GM06990 (cell line): ENCODE measurements at regions not wholly inside any gene's neighbourhood (a gene's known extent, or its start where the extent isn't known, plus 50 kb on each side); places are given as distances from the start of the nearest gene placed in this dataset.

Source experiments
- DNase-seq: peaks from one replicate; pipeline ENCODE4 v3.0.0-alpha.2; 2011; ENCODE audit not compliant: insufficient read length; ENCODE audit errors: extremely low read depth
- H3K27me3 ChIP-seq: replicated peaks from 2 replicates; pipeline ENCODE4 v1.6.0; 2011; ENCODE audit warnings: low read length; ENCODE audit not compliant: control insufficient read depth, insufficient read depth
- H3K36me3 ChIP-seq: 2 replicates; pipeline ENCODE4 v1.5.1; 2011; ENCODE audit warnings: low read length; ENCODE audit not compliant: control insufficient read depth, insufficient read depth
- H3K4me3 ChIP-seq: replicated peaks from 2 replicates; pipeline ENCODE4 v1.5.1; 2011; ENCODE audit warnings: low read depth, mild to moderate bottlenecking, control low read depth, low read length
- TF ChIP-seq, protein P1 (sequence below): IDR thresholded peaks from 2 replicates; pipeline ENCODE4 v1.5.1; 2011; ENCODE audit warnings: low read length, control low read depth, mild to moderate bottlenecking, inconsistent platforms; ENCODE audit not compliant: insufficient read depth, poor library complexity, severe bottlenecking

DNA sequence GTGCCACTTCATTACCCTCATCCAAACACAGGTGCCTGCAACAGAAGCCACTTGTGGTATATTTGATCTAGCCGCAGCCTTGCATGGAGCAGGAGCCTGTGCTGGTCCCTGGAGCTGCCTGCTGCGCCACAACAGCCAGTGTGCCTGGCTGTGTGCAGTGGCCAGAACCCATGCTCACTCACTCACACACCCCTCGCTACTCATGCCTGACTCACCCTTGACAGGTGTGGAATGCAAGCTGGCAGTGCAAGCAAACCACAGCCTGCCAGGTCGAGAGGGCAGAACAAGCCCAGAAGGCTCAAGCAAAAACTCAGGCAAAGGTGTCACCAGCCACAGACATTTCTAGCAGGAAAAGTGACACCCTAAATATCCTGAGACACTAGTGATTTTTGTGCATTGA, 1510.9 kb downstream of the KCNT2 start:
- TF ChIP-seq, protein P1, sequence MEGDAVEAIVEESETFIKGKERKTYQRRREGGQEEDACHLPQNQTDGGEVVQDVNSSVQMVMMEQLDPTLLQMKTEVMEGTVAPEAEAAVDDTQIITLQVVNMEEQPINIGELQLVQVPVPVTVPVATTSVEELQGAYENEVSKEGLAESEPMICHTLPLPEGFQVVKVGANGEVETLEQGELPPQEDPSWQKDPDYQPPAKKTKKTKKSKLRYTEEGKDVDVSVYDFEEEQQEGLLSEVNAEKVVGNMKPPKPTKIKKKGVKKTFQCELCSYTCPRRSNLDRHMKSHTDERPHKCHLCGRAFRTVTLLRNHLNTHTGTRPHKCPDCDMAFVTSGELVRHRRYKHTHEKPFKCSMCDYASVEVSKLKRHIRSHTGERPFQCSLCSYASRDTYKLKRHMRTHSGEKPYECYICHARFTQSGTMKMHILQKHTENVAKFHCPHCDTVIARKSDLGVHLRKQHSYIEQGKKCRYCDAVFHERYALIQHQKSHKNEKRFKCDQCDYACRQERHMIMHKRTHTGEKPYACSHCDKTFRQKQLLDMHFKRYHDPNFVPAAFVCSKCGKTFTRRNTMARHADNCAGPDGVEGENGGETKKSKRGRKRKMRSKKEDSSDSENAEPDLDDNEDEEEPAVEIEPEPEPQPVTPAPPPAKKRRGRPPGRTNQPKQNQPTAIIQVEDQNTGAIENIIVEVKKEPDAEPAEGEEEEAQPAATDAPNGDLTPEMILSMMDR = no peak
- no peak for DNase-seq
- no peak overlapping the region for H3K4me3 ChIP-seq
- H3K27me3 ChIP-seq = no peaks in the 10 kb centered on the region
- H3K36me3 ChIP-seq = no peaks in the 10 kb centered on the region

DNA sequence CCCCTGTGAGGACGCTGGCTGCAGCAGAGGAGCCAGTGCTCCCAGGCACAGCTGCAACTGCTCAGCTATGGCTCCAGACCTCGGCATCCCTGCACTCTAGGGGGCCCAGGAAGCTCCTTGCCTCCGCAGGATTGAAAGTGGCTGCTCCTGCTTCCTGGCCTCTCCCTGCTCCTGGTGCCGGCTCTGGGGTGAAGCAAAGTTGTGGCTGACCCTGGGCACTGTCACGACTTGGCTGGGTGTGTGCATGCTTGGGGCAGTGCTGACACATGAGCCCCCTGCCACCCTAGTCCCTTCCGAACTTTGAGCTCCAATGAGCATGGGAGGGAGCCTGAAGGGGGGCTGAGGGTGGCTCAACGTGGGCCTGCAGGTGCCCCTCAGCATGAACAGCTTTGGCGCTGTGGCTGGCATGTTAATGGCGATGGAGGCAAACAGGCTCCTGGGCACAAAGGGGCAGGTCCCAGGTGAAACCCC, 1512.2 kb downstream of the KCNT2 start:
- H3K27me3 ChIP-seq = no peaks in the 10 kb centered on the region
- DNase-seq = no peak
- no peak overlapping the region for H3K4me3 ChIP-seq
- H3K36me3 ChIP-seq = no peaks in the 10 kb centered on the region
- TF ChIP-seq, protein P1 = no peak

DNA sequence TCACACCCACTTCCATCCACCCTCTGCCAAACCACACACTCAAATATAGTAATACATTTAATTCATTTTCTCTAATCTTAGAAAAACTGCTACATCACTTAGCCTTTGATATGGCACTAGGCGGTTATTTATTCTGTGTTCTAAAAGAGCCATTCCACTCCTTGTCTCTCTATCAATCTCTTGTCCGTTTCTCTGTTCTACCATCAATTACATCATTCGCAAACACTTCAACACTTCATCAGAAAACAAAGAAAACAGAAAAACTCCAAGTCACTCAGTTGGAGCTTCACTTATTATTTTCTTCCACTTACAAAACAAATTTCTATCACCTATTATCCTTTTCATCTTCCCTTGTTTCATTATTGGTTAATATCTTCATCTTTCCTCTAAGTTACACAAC, 1523.0 kb downstream of the KCNT2 start:
- no peak for DNase-seq
- H3K4me3 ChIP-seq = no peak overlapping the region

DNA sequence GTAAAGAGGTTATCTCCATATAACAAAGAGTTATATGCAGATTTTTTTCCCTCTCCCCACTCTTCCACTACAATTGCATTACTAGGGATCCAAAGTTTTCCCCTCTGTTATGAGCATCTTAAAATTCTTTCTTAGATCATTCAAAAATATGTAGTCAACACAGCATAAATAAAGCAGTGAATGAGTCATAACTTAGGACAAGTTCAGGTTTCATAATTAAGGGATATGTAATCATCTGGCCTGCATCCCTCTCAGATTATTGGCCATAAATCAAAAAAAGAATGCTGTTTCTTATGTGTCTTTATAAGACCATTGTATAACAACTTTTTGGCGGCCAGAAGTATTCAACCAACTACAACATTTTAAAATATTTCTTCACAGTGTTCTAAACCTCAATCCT, 1526.1 kb downstream of the KCNT2 start:
- no peak for DNase-seq
- H3K4me3 ChIP-seq = no peak overlapping the region

More for the DNA sequence above, 1523.0 kb downstream of the KCNT2 start:
- TF ChIP-seq, protein P1 = no peak
- H3K27me3 ChIP-seq = no peaks in the 10 kb centered on the region
- H3K36me3 ChIP-seq = no peaks in the 10 kb centered on the region

DNA sequence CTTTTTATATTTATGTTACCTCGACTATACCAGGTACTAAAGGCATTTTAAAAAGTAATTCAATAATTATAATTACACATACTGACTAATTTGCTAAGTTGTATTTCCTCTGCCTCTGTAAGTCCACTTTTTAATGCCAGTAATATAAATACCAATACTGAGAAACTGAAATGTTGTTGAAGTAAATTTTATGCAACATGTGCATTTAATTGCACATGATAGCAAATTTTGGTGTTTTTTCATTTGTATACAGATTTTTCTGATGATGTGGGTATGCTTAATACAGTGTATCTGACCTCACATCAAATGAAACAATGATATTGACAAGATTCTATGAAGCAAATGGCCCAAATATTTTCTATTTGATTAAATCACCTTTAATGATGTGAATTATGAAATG, 1531.6 kb downstream of the KCNT2 start:
- Histone ChIP-seq H3K27me3 (no peaks in the 10 kb centered on the region), H3K4me3 (no peak overlapping the region), H3K36me3 (no peaks in the 10 kb centered on the region)
- TF ChIP-seq, protein P1 = no peak
- no peak for DNase-seq

More for the DNA sequence above, 1526.1 kb downstream of the KCNT2 start:
- TF ChIP-seq, protein P1 = no peak
- Histone ChIP-seq H3K36me3 (no peaks in the 10 kb centered on the region), H3K27me3 (no peaks in the 10 kb centered on the region)

DNA sequence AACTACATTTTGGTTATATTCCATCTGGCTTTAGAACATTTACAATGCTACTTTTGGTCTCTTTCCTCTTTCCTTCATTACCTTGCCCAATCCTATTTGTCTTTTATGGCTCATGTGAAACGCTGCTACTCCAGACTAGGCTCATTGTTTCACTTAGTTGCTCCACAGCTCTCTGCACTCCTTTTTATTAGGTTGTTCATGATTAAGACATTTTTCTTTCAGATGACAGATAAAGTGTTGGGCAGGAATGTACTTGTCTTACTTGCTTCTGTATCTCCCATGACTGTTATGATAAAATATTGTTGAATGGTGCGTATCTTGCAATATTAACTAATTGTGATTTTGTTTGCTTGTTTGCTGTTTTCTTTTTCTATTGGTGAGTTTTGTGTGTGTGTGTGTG, 1532.3 kb downstream of the KCNT2 start:
- TF ChIP-seq, protein P1 = no peak
- DNase-seq = no peak

More for the DNA sequence above, 1532.3 kb downstream of the KCNT2 start:
- H3K4me3 ChIP-seq = no peak overlapping the region
- no peaks in the 10 kb centered on the region for H3K36me3 ChIP-seq
- no peaks in the 10 kb centered on the region for H3K27me3 ChIP-seq
